ENCODE measurements at regions not wholly inside any gene's neighbourhood (a gene's known extent, or its start where the extent isn't known, plus 50 kb on each side); places are given as distances from the start of the nearest gene placed in this dataset.

DNA sequence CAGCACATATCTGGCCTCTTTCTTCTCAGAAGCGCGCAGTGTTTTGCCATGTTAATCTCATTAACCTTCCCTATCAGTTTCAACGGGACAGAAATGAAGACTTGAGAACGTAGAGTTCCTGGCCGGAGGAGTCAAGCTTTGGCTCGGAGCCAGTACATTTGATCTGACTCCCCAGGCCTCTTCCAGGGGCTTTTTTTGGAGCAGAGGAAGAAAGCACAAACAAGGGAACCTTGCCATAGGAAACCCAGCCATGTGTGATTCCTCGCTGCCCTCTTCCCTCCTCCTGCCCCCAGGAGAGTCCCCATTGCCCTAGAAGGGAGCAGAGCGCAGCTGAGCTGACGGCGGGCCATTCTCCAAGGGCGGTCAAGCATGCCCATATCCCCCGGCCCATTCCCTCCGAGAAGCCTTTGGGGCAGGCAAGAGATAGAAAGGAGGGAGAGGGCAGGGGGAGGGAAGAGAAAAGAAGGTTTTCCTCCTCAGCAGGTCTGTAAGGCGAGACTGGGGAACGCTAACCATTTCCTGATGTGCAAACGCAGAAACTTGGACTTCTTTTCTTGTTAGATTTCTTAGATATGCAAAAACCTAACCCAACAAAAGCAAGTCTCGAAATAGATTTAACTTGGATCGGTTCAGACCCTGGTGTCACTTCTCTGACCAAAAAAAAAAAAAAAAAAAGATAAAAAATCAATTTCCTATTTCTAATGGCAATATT is 63.7 kb upstream of the POU3F3 start:
- no peak overlapping the region for H3K4me3 Mint-ChIP-seq
- peaks cover 7% of the 10 kb centered on the region for H3K27me3 Mint-ChIP-seq (ENCODE audit: insufficient read depth, low read depth, poor library complexity)
- Histone ChIP-seq H3K4me1 (ENCODE audit: insufficient read depth) (peaks cover 14% of the 10 kb centered on the region), H2AFZ (peak overlapping the region; percentile 99), H3K36me3 (ENCODE audit: insufficient read depth) (no peaks in the 10 kb centered on the region), H3K4me3 (no peak overlapping the region), H4K20me1 (replicated peaks; ENCODE audit: insufficient read depth) (no peaks in the 10 kb centered on the region), H3K79me2 (replicated peaks; ENCODE audit: insufficient read depth) (no peaks in the 10 kb centered on the region), H3K9me2 (ENCODE audit: insufficient read depth) (no peaks in the 10 kb centered on the region), H3K4me2 (peak overlapping the region; percentile 42; the same call in 1 of the 2 replicates), H3F3A (replicated peaks; ENCODE audit: low read depth) (no peaks in the 10 kb centered on the region), H3K27ac (ENCODE audit: low read depth) (no peak overlapping the region), H3K27me3 (ENCODE audit: insufficient read depth) (no peaks in the 10 kb centered on the region)
- H3K36me3 Mint-ChIP-seq (ENCODE audit: low read depth) = no peaks in the 10 kb centered on the region
- peak; percentile 95 for ATAC-seq
- TF ChIP-seq, protein P1, sequence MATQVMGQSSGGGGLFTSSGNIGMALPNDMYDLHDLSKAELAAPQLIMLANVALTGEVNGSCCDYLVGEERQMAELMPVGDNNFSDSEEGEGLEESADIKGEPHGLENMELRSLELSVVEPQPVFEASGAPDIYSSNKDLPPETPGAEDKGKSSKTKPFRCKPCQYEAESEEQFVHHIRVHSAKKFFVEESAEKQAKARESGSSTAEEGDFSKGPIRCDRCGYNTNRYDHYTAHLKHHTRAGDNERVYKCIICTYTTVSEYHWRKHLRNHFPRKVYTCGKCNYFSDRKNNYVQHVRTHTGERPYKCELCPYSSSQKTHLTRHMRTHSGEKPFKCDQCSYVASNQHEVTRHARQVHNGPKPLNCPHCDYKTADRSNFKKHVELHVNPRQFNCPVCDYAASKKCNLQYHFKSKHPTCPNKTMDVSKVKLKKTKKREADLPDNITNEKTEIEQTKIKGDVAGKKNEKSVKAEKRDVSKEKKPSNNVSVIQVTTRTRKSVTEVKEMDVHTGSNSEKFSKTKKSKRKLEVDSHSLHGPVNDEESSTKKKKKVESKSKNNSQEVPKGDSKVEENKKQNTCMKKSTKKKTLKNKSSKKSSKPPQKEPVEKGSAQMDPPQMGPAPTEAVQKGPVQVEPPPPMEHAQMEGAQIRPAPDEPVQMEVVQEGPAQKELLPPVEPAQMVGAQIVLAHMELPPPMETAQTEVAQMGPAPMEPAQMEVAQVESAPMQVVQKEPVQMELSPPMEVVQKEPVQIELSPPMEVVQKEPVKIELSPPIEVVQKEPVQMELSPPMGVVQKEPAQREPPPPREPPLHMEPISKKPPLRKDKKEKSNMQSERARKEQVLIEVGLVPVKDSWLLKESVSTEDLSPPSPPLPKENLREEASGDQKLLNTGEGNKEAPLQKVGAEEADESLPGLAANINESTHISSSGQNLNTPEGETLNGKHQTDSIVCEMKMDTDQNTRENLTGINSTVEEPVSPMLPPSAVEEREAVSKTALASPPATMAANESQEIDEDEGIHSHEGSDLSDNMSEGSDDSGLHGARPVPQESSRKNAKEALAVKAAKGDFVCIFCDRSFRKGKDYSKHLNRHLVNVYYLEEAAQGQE (IDR thresholded peaks at IDR 0.05; ENCODE audit: unreplicated experiment) = no peak
- peak; percentile 58 for DNase-seq (ENCODE audit: low spot score)
- no peak overlapping the region; the same call in 1 of the 2 replicates for H3K27ac Mint-ChIP-seq
- H3K9me3 Mint-ChIP-seq = no peaks in the 10 kb centered on the region
- H3K4me1 Mint-ChIP-seq = peaks cover 19% of the 10 kb centered on the region

DNA sequence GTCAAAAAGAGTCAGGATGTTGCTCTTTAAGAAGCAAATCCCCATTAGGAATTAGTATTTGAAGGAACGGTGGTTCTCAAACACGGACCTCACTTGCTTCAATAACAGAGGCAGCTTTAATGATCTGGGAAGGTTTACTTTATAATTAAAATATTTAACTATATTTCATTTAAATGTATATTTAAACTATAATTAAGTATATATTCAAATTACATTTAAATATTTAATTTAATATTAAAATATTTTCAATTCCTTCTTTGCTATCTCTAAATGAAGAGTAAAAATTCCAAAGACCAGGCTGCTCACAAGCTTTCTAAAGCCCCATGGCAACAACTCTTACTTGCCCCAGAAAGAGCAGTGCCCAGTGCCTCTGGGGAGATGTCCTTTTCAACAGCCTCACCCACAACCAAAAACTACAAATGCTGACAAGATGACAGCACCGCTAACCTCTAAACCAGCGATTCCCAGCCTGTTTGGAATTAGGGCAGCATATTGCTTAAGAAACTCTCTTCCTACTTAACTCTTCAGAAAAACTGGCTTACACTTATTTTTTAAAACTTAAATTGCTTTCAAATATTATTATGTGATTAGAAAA is 62.9 kb upstream of the POU3F3 start:
- H3K36me3 Mint-ChIP-seq (ENCODE audit: low read depth) = no peaks in the 10 kb centered on the region
- no peak overlapping the region for H3K4me2 ChIP-seq
- H3K4me3 Mint-ChIP-seq = no peak overlapping the region
- H3F3A ChIP-seq (replicated peaks; ENCODE audit: low read depth) = no peaks in the 10 kb centered on the region
- H3K27ac Mint-ChIP-seq = no peak overlapping the region
- DNase-seq (ENCODE audit: low spot score) (no peak), ATAC-seq (no peak)
- no peaks in the 10 kb centered on the region for H3K9me2 ChIP-seq (ENCODE audit: insufficient read depth)
- peaks cover 14% of the 10 kb centered on the region for H3K4me1 ChIP-seq (ENCODE audit: insufficient read depth)
- H2AFZ ChIP-seq = no peak overlapping the region
- H3K27me3 ChIP-seq (ENCODE audit: insufficient read depth) = no peaks in the 10 kb centered on the region
- no peak overlapping the region for H3K4me3 ChIP-seq
- H3K27me3 Mint-ChIP-seq (ENCODE audit: insufficient read depth, low read depth, poor library complexity) = peaks cover 9% of the 10 kb centered on the region
- H3K4me1 Mint-ChIP-seq = peaks cover 27% of the 10 kb centered on the region
- H3K36me3 ChIP-seq (ENCODE audit: insufficient read depth) = no peaks in the 10 kb centered on the region
- no peaks in the 10 kb centered on the region for H3K9me3 Mint-ChIP-seq
- H4K20me1 ChIP-seq (replicated peaks; ENCODE audit: insufficient read depth) = no peaks in the 10 kb centered on the region
- H3K79me2 ChIP-seq (replicated peaks; ENCODE audit: insufficient read depth) = no peaks in the 10 kb centered on the region
- no peak overlapping the region for H3K27ac ChIP-seq (ENCODE audit: low read depth)
- TF ChIP-seq STAT1 (IDR thresholded peaks at IDR 0.05; ENCODE audit: unreplicated experiment) (no peak), ZNF114 (CRISPR knock-in tag; IDR thresholded peaks at IDR 0.05) (no peak), JUNB (IDR thresholded peaks at IDR 0.05; ENCODE audit: unreplicated experiment) (no peak), NANOG (IDR thresholded peaks at IDR 0.05; ENCODE audit: borderline replicate concordance) (no peak), POLR2AphosphoS5 (IDR thresholded peaks at IDR 0.05; ENCODE audit: low read depth) (no peak), EZH2 (IDR thresholded peaks at IDR 0.05; ENCODE audit: low read depth, unreplicated experiment) (no peak)
- TF ChIP-seq, protein P2, sequence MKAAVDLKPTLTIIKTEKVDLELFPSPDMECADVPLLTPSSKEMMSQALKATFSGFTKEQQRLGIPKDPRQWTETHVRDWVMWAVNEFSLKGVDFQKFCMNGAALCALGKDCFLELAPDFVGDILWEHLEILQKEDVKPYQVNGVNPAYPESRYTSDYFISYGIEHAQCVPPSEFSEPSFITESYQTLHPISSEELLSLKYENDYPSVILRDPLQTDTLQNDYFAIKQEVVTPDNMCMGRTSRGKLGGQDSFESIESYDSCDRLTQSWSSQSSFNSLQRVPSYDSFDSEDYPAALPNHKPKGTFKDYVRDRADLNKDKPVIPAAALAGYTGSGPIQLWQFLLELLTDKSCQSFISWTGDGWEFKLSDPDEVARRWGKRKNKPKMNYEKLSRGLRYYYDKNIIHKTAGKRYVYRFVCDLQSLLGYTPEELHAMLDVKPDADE (IDR thresholded peaks at IDR 0.05) = no peak
- TF ChIP-seq, protein P3, sequence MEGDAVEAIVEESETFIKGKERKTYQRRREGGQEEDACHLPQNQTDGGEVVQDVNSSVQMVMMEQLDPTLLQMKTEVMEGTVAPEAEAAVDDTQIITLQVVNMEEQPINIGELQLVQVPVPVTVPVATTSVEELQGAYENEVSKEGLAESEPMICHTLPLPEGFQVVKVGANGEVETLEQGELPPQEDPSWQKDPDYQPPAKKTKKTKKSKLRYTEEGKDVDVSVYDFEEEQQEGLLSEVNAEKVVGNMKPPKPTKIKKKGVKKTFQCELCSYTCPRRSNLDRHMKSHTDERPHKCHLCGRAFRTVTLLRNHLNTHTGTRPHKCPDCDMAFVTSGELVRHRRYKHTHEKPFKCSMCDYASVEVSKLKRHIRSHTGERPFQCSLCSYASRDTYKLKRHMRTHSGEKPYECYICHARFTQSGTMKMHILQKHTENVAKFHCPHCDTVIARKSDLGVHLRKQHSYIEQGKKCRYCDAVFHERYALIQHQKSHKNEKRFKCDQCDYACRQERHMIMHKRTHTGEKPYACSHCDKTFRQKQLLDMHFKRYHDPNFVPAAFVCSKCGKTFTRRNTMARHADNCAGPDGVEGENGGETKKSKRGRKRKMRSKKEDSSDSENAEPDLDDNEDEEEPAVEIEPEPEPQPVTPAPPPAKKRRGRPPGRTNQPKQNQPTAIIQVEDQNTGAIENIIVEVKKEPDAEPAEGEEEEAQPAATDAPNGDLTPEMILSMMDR (conservative IDR thresholded peaks at IDR 0.05; ENCODE audit: low read depth in 2 of 2) = no peak
- TF ChIP-seq, protein P1 (IDR thresholded peaks at IDR 0.05; ENCODE audit: unreplicated experiment) = no peak
